IPS-NIHi11 (cell line): ENCODE measurements at regions not wholly inside any gene's neighbourhood (a gene's known extent, or its start where the extent isn't known, plus 50 kb on each side); places are given as distances from the start of the nearest gene placed in this dataset.
"Not testable (repeated sequence)": the region's sequence is repeated elsewhere in the genome, so short reads cannot be mapped to it uniquely, and the experiment has no call there.

Experiments used
- DNase-seq: peaks from one replicate; pipeline ENCODE4 v3.0.0; 2012; ENCODE audit warnings: mixed read lengths, low spot score

- DNase-seq, result no peak
These were observed 779.0 kb upstream of the INTU start for GRCh38 chr4:126853715-126854114.

GRCh38 chr4:126856906-126857305, 775.9 kb upstream of the INTU start:
- DNase-seq, result no peak

GRCh38 chr4:126859314-126859713, 773.4 kb upstream of the INTU start:
- no peak for DNase-seq

- DNase-seq, result no peak
These were observed 772.9 kb upstream of the INTU start for GRCh38 chr4:126859872-126860271.

GRCh38 chr4:126860308-126860707, 772.4 kb upstream of the INTU start:
- no peak for DNase-seq

- no peak for DNase-seq
These were observed 762.8 kb upstream of the INTU start for GRCh38 chr4:126869967-126870366.

- DNase-seq, result no peak
These were observed 760.9 kb upstream of the INTU start for GRCh38 chr4:126871810-126872209.

GRCh38 chr4:126874533-126874932, 758.2 kb upstream of the INTU start:
- DNase-seq, result no peak

GRCh38 chr4:126888968-126889367, 743.8 kb upstream of the INTU start:
- no peak for DNase-seq

- DNase-seq, result no peak
These were observed 742.4 kb upstream of the INTU start for GRCh38 chr4:126890383-126890782.

GRCh38 chr4:126890994-126891393, 741.8 kb upstream of the INTU start:
- no peak for DNase-seq

GRCh38 chr4:126894963-126895362, 737.8 kb upstream of the INTU start:
- no peak for DNase-seq

- DNase-seq, result no peak
These were observed 736.7 kb upstream of the INTU start for GRCh38 chr4:126895988-126896570.

- no peak for DNase-seq
These were observed 735.7 kb upstream of the INTU start for GRCh38 chr4:126897038-126897437.

- DNase-seq, result no peak
These were observed 733.9 kb upstream of the INTU start for GRCh38 chr4:126898815-126899214.

- DNase-seq, result no peak
These were observed 733.4 kb upstream of the INTU start for GRCh38 chr4:126899331-126899801.

GRCh38 chr4:126906466-126906865, 726.3 kb upstream of the INTU start:
- no peak for DNase-seq

GRCh38 chr4:126907389-126907788, 725.4 kb upstream of the INTU start:
- DNase-seq, result no peak

GRCh38 chr4:126916049-126916625, 716.6 kb upstream of the INTU start:
- DNase-seq, result no peak

- no peak for DNase-seq
These were observed 716.1 kb upstream of the INTU start for GRCh38 chr4:126916626-126917140.

- not testable (repeated sequence) for DNase-seq
These were observed 710.3 kb upstream of the INTU start for GRCh38 chr4:126922328-126922938.

GRCh38 chr4:126924237-126924636, 708.5 kb upstream of the INTU start:
- no peak for DNase-seq

GRCh38 chr4:126930059-126930458, 702.7 kb upstream of the INTU start:
- DNase-seq, result not testable (repeated sequence)
